GM18520 (cell line): ENCODE measurements at regions not wholly inside any gene's neighbourhood (a gene's known extent, or its start where the extent isn't known, plus 50 kb on each side); places are given as distances from the start of the nearest gene placed in this dataset.
A peak's percentile ranks its signal among the peaks of the same experiment; 100 is the strongest.

ENCODE experiments used
- ATAC-seq: cut with Tn5 transposase; IDR thresholded peaks from one replicate; pipeline ENCODE4 v1.9.1; 2021; ENCODE audit not compliant: unreplicated experiment

DNA sequence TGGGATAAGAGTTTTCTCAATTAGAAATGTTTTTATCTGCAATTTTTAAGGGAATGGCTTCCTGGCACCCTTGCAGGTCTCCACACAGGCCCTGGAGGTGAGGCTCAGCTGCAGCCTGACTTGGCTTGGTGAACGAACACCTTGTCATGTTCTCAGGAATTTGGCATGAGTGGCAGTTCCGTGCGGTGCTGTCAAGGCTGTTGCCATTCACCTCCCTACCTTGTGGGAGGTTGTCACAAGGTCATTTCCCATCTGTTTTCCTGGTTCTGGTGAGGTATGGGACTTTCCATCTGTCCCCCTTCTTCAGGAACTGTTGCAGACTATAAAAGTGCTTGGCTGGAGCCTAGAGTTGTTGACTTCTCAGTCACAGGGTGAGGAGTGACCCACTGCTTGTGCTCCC lies 82.9 kb downstream of the ELOVL4 start:
- no peak for ATAC-seq

DNA sequence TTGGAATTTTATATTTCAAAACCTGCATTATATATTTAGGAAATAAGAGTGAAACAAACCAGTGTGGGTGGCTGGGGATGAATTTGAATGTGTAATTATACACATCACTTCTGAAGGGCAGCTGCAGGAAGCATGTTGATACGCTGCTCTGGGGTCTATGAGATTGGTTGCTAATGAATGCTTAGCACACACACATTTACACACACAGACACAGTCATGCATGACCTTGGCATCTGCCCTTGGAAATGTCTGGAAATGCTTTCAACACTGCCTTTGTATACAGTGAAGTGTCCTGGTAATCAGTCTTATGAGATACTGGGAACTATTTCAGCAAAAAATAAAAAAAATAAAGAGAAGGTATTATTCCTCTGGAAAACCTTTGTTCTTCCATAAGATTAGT lies 83.4 kb downstream of the ELOVL4 start:
- ATAC-seq, result no peak

DNA sequence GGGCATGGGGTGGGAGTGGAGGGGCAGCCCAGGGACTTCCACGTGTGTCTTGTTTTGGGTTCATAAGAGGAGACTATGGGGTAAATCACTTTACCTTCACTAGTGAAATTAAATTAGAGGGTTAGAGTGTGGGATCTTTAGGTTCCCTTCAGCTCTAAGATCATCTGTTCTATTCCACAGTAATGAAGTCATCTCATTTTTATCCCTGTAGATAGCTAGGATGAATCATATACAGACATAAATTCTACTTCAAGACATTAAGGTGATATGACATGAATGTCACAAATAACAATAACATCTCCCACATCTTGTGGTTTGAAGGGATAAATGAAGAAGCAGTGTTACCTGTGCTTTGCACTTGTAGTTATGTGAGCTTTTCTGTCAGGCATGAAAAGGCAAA lies 83.8 kb downstream of the ELOVL4 start:
- ATAC-seq, result no peak

DNA sequence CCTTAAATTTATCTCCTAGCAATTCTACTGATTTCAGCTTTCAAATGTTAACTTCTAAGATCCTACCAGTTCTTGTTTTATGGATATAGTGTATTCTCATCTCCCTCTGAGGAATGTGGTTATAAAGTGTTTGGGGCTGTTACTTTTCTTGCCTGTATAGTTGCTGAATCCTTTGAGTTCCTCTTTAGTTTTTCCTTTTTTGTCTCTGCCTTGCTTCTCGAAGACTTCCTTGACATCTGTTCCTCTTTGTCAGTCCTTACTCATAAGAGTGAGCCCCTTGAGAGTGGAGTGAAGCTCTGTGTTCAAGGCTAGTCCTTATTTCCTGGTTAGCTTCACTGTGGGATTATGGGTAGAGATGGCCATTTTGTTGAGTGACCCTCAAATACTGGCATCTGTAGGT lies 84.6 kb downstream of the ELOVL4 start:
- no peak for ATAC-seq

DNA sequence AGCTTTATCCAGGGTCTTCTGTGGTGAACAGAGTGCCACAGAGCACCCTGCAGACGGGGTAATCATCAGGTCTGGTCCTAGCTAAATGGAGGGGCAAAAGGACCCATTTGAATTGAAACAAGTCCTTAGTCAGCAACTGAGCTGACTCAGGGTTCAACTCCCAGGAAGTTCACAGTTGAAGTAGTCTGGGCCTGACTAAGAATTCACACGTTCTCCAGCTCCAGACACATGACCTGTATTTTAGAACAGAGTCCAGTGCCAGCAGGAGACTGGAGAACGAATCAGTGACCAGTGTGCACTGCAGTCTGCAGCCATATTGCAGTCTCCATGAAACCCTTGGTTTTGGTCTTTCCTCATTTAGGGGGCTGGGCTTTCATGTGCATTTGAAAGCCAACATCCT lies 85.2 kb downstream of the ELOVL4 start:
- ATAC-seq, result no peak

DNA sequence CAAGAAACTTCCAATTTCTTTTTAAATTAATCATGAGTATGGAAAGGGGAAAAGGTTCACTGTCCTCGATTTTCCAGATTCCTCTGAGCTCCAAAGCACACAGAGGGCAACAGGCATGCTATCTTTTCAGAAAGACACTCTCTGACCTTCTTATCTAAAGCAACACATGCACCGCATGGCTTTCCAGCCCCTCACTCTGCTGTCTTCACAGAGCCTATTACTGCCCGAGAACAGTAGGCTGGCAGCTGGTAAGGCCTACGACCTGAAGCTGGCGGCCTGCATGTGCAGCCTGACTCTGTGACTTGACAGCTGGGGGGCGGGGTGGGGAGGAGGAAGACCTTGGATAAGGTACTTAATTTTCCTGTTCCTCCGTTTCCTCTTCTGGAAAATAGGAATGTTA lies 86.3 kb downstream of the ELOVL4 start:
- no peak for ATAC-seq

DNA sequence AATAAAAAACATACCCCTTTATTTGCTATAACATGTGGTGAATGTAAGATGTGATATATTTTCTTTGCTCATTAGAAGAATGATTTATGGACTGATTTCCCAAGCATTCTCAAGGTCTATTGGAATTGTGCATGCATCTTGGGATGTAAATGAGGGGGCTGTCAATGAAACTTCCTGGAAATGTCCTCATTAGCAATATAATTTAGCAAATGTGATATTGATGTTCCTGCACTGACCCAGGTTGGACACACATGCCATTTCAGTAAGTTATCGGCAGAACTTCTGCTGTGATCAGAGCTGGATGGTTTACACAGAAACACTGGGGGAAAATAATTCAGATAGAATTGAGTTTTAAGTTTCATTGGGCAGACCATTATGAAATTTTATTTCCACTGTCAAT lies 99.9 kb downstream of the ELOVL4 start:
- no peak for ATAC-seq

DNA sequence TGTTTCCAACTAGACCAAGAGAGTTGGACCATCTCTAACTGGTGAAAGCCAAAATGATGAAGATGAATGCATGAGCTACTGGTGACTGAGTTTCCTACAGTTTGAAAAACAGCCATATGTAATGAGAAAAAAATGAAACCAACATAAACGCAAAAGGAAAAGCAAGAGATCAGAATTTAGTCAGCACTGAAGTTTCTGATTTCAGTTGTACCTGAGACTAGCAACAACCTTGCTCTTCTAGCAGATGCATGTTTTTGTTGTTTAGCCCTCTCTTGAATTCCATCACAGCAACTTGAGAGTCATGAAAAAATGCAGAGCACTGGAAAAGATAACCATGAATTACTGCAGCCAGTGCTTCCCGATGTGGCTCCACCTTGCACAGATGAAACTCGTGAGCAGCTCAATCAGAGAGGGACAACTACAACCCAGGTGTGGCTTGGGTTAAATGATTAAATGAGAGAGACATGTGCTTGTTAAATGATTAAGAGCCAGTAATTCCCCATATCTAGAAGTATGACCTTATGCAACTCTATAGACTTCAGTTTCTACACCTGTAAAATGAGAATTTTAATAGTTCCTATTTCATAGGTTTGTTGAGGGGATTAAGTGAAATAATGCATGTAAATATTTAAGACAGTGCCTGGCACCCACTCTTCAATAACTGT lies 104.8 kb downstream of the ELOVL4 start:
- no peak for ATAC-seq

DNA sequence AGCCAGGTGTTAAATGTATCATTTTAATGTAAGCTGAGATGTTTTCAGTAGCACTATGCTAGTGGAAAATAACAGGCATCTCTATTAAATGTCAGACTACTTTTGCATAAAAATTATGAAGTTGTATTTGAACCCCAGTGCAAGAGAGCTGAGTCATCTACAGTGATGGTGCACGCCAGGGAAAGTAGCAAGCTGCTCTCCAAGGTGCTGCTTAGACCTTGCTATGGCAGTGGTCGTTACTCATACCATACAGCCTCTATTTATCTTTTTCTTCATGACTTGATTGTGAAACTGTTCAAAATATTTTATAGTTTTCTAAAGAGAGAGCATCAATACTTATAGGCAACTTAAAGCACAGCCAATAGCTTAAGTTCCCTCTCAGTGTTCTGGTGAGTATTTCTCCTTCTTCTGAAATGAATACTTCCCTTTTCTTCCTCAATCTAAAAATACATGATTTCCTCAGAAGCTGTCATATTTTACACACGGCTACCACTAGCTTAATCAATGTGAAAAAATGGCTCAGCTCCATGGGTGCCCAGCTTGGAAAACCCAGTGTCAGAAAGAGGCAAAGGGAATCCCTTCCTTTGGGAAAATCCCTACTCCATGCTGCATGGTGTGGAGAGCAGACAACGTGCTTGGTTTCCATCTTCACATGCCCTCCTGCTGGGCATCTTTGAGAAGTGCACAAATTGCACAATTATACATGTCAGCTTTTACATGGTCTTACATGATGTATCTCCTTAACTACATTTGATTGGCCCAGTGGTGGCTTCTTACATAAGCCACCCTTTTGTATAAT lies 105.6 kb downstream of the ELOVL4 start:
- no peak for ATAC-seq

DNA sequence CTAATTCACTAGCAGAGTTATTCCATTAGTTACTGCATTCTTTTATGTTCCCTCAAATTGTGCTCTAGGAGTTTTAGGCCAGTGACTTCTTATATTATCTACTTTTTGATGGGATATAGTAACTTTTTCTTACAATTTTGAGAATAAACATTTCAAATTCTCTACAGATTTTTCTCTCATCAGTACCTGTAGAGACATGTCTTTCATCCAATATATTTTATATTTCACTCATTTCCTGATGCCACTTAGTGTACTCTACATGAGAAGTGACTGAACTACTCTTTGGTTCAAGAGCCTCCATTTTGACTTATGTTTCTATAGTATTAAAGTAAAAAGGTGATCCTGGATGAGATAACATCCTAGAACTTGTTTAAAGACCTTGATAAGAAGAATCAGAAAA lies 108.5 kb downstream of the ELOVL4 start:
- ATAC-seq, result no peak

DNA sequence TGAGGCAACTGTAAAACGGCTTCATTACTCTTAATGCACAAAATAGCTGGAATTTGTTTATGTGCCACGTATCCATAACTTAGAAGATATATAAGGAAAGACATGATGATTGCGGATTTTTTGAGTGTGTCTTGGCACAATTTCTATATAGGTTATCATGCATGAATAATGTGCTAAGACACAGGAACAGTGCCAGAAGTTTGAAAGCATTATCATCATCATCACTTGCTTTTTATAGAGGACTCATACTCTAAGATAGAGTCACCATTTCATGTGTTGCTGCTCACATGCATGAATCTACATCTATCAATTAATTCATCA lies 113.4 kb downstream of the ELOVL4 start:
- ATAC-seq, result no peak

DNA sequence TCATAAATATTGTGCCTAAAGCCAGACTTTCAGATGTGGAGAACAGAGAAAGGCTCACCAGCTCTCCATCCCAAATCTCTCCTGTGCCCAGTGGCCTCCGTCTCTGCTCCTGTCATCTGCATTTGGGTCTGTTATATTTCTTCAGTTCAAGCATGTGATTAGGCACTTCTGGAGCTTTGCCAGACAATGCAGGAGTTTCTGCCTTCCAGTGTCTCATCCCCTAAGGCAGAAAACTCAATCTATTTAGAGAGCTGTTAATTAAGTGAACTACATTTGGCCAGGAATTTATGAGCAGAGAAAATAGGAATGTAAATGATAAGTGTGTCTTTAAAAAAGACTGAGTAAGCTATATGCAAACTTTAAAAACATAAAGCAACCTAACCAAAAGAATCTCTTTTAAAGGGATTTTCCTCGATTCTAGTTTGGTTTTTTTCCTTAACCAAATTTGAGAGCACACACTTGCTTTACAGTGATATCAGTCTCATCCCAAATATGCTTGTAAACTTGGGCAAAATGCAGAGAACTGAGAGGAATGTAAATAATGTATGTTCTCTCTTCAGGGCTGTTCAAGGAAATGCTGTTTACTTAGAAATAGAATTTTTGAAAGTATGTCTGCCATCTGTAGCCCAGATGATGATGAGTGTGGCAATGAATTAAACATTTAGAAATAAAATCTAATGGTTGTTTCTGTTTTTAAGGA lies 113.9 kb downstream of the ELOVL4 start:
- ATAC-seq, result no peak

DNA sequence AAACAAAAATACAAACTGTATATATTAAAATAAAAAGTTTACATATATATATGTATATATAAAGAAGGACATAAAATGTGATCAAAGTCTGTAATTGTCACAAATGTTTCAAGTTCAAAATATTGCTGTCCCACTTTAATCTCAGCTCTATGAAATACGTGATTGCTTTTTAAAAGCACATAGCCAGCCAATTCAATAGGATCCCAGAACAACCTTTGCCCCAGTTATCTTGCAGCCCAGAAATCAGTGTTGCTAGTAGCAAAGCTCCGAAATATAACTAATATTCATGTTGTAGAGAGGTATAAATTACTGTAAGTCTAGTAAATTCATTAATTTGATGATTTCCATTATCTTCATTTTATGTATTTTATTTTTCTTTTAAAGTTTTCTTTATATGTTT lies 114.6 kb downstream of the ELOVL4 start:
- no peak for ATAC-seq

DNA sequence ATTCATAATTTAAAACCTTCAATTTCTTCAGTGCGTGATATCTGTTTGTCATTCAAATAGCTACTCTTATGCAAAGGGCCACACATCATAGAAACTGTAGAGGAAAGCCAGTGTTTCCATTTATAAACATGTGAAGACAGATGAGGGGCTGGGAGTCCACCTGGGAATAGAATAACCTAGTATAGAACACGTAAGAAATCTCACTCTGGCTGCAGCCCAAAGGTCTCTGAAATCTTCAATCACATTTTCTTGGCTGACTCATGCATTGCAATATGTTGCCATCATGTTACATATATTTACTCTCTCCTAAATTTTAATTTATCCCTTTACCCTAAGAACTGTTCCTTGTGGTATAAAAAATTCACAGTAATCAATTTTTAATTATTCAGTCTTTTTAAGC lies 123.2 kb downstream of the ELOVL4 start:
- no peak for ATAC-seq

DNA sequence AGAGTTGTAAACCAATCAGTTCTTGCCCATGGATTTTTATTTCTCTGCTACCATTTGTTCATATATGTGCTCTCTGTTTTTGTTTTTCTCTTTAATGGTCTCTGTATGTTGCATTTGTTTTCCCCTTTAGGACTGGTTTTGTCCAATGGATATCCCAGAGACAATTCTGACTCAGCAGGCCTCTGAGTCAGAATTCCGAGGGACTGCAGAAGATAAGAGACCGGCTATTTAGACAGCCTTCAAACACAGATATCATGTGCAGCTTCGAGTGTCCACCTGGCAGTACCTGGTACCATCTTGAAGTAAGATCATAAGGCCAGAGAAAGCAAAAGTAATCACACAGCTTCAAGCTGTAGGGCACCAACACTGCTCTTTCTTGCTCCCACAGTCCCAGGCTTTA lies 125.5 kb downstream of the ELOVL4 start:
- ATAC-seq, result no peak

DNA sequence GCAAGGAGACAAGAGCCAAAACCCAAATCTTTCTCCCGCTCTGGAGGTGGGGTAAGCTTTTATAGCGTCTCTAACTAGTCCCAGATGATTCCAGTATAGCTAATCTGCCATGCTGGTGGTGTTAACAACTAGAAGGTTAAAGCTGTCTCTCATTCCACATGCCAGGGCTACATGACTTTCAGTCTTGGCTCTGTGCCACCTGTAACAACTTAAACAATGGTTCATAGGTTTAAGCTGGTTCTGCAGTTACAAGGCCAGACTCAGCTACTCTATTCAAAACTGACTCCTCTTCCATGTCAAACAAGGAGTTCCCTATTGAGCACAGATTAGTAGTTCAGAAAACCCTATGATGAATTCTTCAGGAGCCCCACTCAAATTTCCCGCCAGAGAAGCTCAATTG lies 128.9 kb downstream of the ELOVL4 start:
- no peak for ATAC-seq

DNA sequence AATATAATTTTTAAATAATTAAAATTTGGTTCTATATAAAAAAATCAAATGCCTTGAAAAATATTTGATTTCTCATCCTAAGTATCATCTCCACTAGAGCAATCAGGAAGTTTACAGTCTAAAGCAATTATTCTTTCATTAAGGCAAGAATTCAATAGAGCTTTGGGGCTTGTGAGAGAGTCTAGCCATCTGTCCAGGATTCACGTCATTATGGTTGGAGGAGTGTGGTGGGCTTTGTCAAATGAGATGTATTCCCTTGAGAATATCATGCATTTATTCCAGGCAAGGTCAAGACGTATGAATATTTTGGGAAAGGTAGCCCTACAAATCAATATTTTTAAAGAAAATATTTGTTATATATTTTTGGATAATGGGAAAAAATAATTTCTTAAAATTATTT lies 132.4 kb downstream of the ELOVL4 start:
- no peak for ATAC-seq

DNA sequence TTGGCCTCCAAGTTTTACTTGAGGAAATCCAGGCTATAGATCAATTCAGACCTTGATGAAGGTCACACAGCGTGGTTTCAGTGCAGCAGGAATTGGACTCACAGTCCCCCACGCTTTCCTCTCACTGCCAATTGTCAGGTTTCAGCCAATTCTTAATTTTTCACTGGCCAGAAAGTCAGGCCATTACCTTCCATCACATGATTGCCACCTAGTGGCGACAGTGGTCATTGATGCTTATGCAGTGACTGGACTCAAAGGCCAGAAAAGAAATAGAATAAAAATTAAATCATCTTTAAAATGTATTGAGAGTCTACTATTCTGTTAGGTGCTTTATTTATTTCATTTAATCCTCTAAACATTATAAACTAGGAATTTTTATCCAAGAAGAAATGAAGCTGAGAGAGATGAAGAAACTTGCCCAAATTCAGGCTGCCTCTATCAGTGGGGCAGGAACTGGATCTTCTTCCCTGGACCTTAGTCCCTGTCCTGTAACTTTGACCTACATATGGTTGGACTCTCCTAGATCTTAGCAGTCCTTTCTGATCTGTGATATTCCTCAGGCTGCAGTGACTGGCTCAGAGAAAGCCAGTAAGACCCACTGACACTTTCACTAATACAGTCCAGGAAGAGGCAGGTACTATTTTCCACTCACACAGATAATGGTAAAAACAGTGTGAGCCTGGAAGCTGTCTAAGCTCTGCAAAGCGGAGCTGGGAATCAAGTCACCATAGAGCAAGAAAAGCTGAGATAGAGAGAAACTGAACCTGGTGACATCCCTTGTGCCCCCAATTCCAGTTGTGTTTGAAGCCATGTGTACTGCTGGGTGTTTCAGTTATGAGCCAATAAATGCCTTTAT lies 133.3 kb downstream of the ELOVL4 start:
- ATAC-seq, result peak; percentile 81

DNA sequence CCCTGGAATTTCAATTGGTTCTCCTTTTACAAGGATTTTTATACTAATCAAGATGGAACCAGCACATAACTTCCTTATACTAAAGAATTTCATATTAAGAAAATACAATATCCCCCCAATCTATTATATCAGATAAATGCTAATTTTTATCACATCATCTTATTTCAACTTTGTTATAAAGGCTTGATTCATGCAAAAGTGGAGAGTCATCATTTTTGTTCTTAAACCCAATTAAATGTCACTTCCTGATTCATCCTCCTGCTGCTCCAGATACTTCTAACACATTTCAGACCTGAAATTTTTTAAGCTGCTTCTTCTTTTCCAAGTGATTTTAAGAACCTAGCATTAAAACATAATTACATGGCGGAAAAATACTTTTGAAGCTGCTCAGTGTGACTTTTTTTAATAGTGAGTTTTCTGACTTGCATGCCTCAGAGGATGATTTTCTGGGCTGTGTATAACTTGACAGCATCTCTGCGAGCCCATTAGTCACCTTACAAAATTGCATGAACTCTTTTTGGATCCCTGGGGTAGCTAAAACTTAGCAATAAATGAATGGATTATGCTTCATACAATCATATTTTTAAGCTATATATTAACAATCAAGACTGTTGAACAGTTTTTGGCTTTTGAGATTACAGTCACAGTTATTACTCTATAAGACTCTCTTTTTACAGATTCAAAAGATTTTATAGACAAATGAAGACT lies 134.1 kb downstream of the ELOVL4 start:
- no peak for ATAC-seq

DNA sequence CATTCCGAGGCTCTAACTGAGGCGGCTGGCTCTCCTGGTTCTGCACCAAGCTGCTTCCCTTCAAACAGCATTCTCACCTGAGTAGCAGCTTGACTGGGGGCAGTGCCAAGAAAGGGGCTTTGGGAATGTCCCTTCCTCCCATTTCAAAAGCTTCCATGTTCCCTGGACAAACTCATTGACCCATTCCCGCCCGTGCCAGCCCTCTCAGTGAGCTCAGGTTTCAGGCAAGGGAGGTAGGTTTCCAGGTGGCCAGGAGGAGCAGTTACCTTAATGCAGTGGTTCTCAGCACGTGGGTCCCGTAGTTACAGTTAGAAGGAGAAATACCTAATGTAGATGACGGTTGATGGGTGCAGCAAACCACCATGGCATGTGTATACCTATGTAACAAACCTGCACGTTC lies 135.2 kb downstream of the ELOVL4 start:
- no peak for ATAC-seq

DNA sequence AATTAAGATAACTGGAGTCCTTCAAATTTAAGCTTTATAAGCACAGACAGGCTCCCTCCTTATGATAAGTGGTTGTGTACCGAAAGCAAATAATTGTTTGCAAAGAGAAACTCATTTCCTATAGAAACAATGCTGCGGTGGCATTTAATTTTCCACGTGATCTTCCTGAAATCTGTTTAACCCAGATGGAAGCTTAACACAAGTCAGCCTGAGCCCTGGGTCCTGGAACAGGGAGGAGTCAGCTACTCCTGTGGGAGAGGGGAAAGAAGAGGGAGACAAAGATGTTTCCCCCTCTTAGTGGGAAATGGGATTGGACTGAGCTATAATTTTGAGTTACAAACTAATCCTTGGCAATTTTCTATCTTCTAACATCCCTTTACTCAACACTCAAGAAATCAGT lies 136.5 kb downstream of the ELOVL4 start:
- no peak for ATAC-seq
